GM12892 (cell line): ENCODE measurements at regions not wholly inside any gene's neighbourhood (a gene's known extent, or its start where the extent isn't known, plus 50 kb on each side); places are given as distances from the start of the nearest gene placed in this dataset.

ENCODE experiments used
- POLR2A ChIP-seq: IDR thresholded peaks from 2 replicates; pipeline ENCODE4 v1.6.1; 2011; ENCODE audit warnings: low read depth, low read length, control low read depth
- POLR2AphosphoS5 ChIP-seq: IDR thresholded peaks from 2 replicates; pipeline ENCODE4 v1.6.1; 2011; ENCODE audit warnings: low read depth, low read length, control low read depth

DNA sequence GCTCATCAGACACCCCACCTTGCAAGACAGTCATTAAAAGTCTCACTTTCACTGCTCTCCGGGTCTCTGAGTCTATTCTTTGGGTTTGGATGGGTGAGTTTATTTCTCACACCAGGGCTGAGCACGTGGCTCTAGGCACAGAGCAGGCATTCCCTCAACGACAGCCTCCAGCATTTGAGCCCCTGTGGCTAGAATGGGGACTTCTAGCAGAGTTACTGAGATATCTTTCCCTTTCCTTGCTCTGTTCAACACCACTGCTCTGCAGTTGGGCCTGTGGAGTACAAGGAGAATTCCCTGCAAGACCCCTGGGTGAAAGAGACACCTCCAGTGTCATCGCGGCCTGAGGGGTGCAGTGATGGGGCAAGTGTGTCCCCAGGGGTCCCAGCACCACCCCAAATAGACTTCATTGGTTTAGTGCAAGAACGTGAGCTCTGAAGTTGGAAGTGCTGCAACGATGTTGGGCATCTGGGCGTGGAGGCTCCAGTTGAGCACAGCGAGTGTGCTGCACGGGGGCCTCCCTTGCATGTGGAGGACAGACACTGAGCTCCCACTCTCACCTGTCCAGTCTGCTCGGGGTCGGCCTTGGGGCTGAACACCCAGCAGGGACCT is 184.1 kb upstream of the HS6ST1 start:
- no peak for TF ChIP-seq POLR2A
- no peak for TF ChIP-seq POLR2AphosphoS5
